T-helper 2 cell treated with Interferon-gamma antibody and Interleukin-4, amounts not matched to agents 5 μg/mL and 100 μg/mL, for 36 hours (primary cell): ENCODE measurements at regions not wholly inside any gene's neighbourhood (a gene's known extent, or its start where the extent isn't known, plus 50 kb on each side); places are given as distances from the start of the nearest gene placed in this dataset.

Experiments used
- DNase-seq: peaks from one replicate; pipeline ENCODE4 v3.0.0; 2021; ENCODE audit warnings: low spot score
- H3K27ac Mint-ChIP-seq: one replicate; pipeline ENCODE4 v1.8.0; 2021; ENCODE audit warnings: mild to moderate bottlenecking, mixed read lengths
- H3K27me3 Mint-ChIP-seq: one replicate; pipeline ENCODE4 v1.8.0; 2021; ENCODE audit warnings: low read depth, mixed read lengths
- H3K36me3 Mint-ChIP-seq: one replicate; pipeline ENCODE4 v1.8.0; 2021; ENCODE audit warnings: low read depth, mixed read lengths
- H3K4me1 Mint-ChIP-seq: one replicate; pipeline ENCODE4 v1.8.0; 2021; ENCODE audit warnings: low read depth, mixed read lengths
- H3K4me3 Mint-ChIP-seq: one replicate; pipeline ENCODE4 v1.8.0; 2022; ENCODE audit warnings: mild to moderate bottlenecking, moderate library complexity, mixed read lengths
- H3K9me3 Mint-ChIP-seq: one replicate; pipeline ENCODE4 v1.8.0; 2021; ENCODE audit warnings: mixed read lengths

DNA sequence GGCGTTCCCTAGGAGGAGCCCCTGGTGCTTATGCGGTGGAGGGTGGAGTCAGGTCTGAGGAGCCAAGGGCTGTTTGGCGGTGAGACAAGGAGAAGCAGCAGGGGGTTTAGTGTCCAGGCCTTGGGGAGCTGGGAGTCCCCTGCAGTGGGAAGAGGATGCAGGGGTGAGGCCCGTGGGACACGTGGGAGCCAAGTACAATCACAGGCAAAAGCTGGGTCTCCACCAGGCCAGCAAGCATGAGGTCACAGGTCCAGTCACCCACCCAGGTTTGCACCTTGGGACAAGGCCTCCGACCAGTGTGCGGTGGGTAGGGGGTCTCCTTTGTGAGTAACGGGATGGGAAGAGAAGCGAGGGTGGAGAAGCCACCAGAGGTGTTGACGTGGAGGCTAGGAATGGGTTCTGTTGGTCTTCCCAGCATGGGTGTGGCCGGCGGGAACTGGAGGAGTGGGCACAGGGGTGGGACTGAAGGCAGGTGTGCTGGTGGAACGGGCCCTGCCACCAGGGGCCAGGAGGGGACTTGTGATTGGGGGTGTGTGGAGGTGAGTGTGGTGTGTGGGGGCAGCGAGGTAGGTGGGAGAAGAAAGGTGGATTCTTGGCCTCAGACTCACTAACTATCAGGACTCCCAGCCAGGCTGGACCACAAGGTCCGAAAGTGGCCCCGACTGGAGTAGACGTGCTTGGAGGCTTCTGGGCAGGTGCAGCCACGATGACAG lies 953.6 kb downstream of the TBC1D22A start:
- H3K4me3 Mint-ChIP-seq, result no peak overlapping the region
- DNase-seq, result no peak
- H3K27me3 Mint-ChIP-seq, result no peaks in the 10 kb centered on the region
- H3K4me1 Mint-ChIP-seq, result no peaks in the 10 kb centered on the region
- no peaks in the 10 kb centered on the region for H3K36me3 Mint-ChIP-seq
- no peak overlapping the region for H3K27ac Mint-ChIP-seq
- no peaks in the 10 kb centered on the region for H3K9me3 Mint-ChIP-seq

DNA sequence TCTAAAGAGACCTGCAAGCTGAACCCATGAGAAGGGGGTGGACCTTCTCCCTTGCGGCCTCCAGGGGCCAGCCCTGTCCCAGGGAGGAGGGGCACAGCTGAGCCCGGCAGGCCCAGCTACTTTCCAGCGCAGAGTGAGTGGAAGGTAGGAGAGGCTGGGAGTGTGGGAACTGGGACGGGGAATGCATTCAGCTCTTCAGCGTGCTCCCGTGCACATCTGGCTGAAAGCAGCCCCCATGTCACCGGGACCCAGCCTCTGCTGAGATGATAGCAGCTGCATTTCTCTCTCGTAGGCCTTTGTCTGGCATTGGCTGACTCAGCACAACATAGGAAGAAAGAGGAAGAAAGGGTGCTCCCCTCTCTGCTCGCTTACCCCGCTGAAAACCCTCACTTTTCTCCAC lies 951.5 kb downstream of the TBC1D22A start:
- H3K27ac Mint-ChIP-seq, result no peak overlapping the region
- no peak for DNase-seq
- H3K4me1 Mint-ChIP-seq, result no peaks in the 10 kb centered on the region
- no peaks in the 10 kb centered on the region for H3K36me3 Mint-ChIP-seq
- no peak overlapping the region for H3K4me3 Mint-ChIP-seq
- no peaks in the 10 kb centered on the region for H3K9me3 Mint-ChIP-seq
- peaks cover 3% of the 10 kb centered on the region for H3K27me3 Mint-ChIP-seq

DNA sequence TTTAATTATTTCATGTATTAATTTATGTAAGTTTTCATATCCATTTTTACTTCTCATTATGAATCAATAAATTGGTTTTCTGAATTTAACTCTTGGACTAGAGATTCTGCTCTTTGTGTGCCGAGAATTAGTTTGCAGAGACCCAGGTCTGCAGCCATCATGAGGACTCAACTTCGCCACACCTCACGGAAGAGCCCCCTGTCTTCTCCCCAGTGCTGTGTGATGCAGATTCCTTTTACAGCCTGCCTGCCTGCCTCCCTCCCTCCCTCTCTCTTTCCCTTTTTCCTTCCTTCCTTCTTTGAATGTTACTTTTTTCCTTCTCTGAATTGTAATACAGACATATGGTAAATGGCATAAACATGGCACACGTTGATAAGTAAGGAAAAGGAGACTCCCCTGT lies 947.7 kb downstream of the TBC1D22A start:
- Mint-ChIP-seq H3K36me3 (no peaks in the 10 kb centered on the region), H3K27ac (no peak overlapping the region), H3K4me3 (no peak overlapping the region), H3K27me3 (peaks cover 3% of the 10 kb centered on the region), H3K4me1 (no peaks in the 10 kb centered on the region), H3K9me3 (no peaks in the 10 kb centered on the region)
- no peak for DNase-seq

DNA sequence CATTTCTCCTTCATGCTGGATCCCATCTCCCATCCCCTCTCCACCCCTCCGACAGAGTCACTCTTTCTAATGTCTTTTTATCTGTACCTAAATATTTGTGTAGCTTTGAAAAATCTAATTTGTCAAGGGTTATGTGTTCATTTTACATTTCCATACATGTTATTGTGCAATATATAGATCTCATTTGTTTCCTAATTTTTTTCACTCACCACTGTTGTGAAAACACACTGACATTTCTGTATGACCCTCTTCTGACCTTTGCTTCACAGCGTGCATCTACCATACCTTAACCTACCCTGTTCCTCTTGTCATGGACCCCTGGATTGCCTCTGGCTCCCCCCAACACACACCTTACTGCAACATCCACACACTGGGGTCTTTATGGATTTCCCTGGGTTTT lies 942.9 kb downstream of the TBC1D22A start:
- DNase-seq, result no peak
- H3K27me3 Mint-ChIP-seq, result peaks cover under 1% of the 10 kb centered on the region
- no peaks in the 10 kb centered on the region for H3K36me3 Mint-ChIP-seq
- no peaks in the 10 kb centered on the region for H3K4me1 Mint-ChIP-seq
- H3K9me3 Mint-ChIP-seq, result no peaks in the 10 kb centered on the region
- H3K27ac Mint-ChIP-seq, result no peak overlapping the region
- no peak overlapping the region for H3K4me3 Mint-ChIP-seq

DNA sequence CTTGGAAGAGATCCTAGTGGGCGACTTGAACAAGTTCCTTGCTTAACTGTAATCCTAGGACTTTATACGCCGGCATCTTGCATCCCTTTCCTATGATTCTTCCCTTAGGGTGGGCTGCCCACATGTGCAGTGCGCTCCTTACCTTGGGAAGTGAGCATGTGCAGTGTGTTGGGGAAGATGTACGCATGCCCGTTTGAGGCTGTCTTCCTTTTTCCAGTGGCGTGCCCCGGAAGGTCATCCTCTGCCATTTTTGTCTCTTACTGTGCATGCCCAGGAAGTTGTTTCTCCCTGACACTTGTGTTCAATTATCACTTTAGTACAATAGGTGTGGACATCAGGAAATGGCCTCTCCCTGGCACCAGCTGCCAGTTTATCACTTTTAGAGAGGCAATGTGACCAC lies 936.5 kb downstream of the TBC1D22A start:
- Mint-ChIP-seq H3K4me1 (no peaks in the 10 kb centered on the region), H3K36me3 (no peaks in the 10 kb centered on the region), H3K27me3 (no peaks in the 10 kb centered on the region), H3K27ac (no peak overlapping the region), H3K4me3 (no peak overlapping the region), H3K9me3 (no peaks in the 10 kb centered on the region)
- DNase-seq, result no peak

DNA sequence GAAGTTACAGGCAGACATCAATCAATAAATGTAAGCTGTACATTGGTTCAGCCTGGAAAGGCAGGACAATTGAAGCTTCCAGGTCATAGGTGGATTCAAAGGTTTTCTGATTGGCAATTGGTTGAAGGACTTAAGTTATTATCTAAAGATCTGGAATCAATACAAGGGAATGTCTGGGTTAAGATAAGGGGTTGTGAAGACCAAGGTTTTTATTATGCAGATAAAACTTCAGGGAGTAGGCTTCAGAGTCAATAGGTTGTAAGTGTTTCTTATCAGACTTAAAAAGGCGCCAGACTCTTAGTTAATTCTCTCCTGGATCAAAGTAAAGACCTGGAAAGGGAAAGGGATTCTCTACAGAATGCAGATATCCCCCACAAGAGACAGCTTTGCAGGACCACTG lies 935.4 kb downstream of the TBC1D22A start:
- H3K4me1 Mint-ChIP-seq, result no peaks in the 10 kb centered on the region

DNA sequence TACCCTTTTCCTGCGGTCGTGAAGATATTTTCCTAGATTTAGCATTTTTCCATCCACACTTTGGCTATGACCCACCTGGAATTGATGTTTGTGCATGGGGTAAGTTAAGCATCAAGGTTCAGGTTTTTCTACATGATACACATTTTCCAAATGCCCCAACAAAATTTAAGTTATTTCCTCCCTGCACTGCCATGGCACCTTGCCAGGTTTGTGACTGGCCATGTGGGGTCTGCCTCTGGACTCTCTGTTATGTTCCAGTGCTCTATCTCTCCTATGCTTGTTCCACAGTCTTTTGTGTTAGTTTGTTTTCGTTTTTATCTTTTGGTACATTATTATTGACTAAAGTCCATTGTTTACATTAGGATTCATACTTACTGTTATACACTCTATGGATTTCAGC lies 934.3 kb downstream of the TBC1D22A start:
- Mint-ChIP-seq H3K4me1 (no peaks in the 10 kb centered on the region), H3K27me3 (no peaks in the 10 kb centered on the region), H3K9me3 (no peaks in the 10 kb centered on the region), H3K4me3 (no peak overlapping the region), H3K27ac (no peak overlapping the region), H3K36me3 (no peaks in the 10 kb centered on the region)
- no peak for DNase-seq

More for the DNA sequence above, 935.4 kb downstream of the TBC1D22A start:
- Mint-ChIP-seq H3K27me3 (no peaks in the 10 kb centered on the region), H3K27ac (no peak overlapping the region), H3K36me3 (no peaks in the 10 kb centered on the region), H3K9me3 (no peaks in the 10 kb centered on the region), H3K4me3 (no peak overlapping the region)
- no peak for DNase-seq

DNA sequence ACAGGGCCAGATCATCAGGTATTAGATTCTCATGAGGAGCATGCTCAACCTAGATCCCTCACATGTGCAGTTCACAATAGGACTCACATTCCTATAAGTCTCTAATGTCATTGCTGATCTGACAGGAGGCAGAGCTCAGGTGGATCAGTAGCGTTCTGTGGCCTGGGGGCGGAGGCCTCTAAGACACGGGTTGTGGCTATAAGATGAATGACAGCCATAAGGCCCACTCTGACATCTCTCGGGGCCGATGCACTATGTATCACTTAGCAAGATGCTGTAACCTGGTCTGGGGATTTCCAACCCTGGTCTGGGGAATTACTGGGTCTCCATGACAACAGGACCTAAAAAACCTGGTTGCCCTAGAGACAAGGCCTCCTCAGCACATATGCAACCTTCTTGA lies 932.7 kb downstream of the TBC1D22A start:
- H3K4me3 Mint-ChIP-seq, result no peak overlapping the region
- no peaks in the 10 kb centered on the region for H3K9me3 Mint-ChIP-seq
- no peaks in the 10 kb centered on the region for H3K4me1 Mint-ChIP-seq
- no peaks in the 10 kb centered on the region for H3K27me3 Mint-ChIP-seq
- H3K36me3 Mint-ChIP-seq, result no peaks in the 10 kb centered on the region
- no peak overlapping the region for H3K27ac Mint-ChIP-seq
- no peak for DNase-seq

DNA sequence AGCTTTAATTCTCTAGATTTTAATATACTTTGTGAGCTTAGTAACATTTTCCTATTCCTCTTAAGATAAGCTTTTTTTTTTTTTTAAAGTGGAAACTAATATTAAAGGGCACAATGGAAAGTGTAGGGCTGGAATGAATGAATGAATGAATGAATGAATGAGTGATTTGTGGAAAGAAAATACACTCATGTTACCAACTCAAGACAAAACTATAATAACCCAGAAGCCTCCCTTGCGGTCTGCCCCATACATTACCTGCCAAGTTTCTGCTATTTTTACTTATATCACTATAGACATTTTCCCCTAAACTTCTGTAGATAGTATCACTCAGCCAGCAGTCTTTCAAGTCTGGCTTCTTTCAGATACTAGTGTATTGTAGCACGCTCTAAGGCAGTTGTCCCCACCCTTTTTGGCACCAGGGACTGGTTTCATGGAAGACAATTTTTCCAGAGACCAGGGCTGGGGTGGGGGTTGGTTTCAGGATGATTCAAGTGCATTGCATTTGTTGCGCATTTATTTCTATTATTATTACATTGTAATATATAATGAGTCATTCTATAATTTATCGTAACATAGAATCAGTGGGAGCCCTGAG lies 932.2 kb downstream of the TBC1D22A start:
- Mint-ChIP-seq H3K27me3 (no peaks in the 10 kb centered on the region), H3K36me3 (no peaks in the 10 kb centered on the region), H3K27ac (no peak overlapping the region), H3K4me1 (no peaks in the 10 kb centered on the region), H3K4me3 (no peak overlapping the region), H3K9me3 (no peaks in the 10 kb centered on the region)
- no peak for DNase-seq

DNA sequence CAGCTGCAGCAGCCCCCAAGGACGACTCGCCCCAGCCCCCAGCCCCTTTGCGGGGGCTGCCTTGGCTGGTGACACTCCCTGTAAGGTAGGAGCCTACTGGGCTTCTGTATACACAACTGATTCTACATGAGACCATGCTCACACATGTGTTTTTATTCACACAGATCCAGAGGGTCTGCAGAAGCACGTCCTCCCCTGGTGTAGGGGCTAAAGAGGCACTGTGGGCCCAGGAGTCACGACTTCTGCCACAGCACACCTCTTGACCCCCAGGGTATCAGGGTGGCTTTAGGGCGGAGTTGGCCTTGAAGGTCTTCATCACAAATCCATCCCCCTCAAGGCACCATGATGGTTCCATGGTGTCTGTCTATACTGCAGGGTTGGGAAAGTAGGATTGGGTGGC lies 931.2 kb downstream of the TBC1D22A start:
- H3K27me3 Mint-ChIP-seq, result no peaks in the 10 kb centered on the region
- no peaks in the 10 kb centered on the region for H3K4me1 Mint-ChIP-seq
- no peak overlapping the region for H3K4me3 Mint-ChIP-seq
- H3K36me3 Mint-ChIP-seq, result no peaks in the 10 kb centered on the region
- H3K27ac Mint-ChIP-seq, result no peak overlapping the region
- H3K9me3 Mint-ChIP-seq, result no peaks in the 10 kb centered on the region
- no peak for DNase-seq

DNA sequence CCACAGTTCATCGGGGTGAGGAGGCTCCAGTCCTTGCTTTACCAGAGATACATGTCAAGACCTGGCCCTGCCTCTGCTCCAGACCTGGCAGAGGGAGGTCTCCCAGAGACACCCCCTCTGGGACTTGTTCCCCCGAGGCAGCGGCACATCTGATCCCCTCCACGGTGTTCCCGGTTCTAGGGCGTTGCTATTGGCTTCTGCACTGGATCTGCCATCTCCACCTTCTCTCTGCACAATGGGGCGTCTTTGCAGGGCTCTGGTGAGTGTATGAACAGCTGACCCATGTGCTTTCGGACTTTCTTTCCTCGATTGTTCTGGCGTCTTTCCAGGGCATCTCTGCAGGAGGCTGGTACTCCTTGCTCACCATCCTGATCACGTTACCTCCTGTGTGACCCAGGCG lies 930.4 kb downstream of the TBC1D22A start:
- no peak overlapping the region for H3K4me3 Mint-ChIP-seq
- no peaks in the 10 kb centered on the region for H3K27me3 Mint-ChIP-seq
- H3K27ac Mint-ChIP-seq, result no peak overlapping the region

DNA sequence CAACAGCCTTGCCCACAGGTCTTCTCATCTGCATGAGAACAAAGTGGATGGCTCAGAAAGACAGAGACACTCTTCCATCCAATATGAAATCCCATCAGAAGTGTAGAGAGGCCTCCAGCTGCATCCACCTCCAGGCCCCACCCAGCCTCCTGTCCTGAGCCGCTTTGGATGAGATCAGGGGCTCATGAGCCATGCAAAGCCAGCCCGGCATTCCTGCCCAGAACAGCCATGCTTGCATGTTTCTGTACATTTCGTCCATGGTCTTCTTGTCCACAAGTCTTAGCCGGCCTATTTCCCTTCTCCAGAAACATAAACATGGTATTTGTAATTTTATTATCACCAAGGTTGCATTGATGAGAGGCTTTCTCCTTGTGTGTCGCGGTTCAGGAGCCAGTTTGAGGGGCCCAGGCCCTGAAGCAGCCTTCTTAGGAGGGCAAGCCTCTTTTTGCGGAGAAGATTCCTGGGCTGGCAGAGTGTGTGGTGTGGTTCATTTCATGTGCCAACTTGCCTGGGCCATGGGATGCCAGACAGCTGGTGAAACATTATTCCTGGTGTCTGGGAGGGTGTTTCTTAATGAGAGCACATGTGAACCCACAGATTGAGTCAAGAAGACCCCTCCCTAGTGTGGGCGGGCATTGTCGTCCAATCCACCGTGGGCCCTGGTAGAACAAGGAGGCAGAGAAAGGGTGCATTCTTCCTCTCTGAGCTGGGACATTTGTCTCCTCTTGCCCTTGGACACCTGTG lies 928.9 kb downstream of the TBC1D22A start:
- Mint-ChIP-seq H3K27ac (no peak overlapping the region), H3K27me3 (no peaks in the 10 kb centered on the region), H3K4me3 (no peak overlapping the region), H3K36me3 (no peaks in the 10 kb centered on the region), H3K4me1 (no peaks in the 10 kb centered on the region), H3K9me3 (no peaks in the 10 kb centered on the region)
- no peak for DNase-seq

More for the DNA sequence above, 930.4 kb downstream of the TBC1D22A start:
- H3K36me3 Mint-ChIP-seq, result no peaks in the 10 kb centered on the region
- no peaks in the 10 kb centered on the region for H3K4me1 Mint-ChIP-seq
- DNase-seq, result no peak
- no peaks in the 10 kb centered on the region for H3K9me3 Mint-ChIP-seq

DNA sequence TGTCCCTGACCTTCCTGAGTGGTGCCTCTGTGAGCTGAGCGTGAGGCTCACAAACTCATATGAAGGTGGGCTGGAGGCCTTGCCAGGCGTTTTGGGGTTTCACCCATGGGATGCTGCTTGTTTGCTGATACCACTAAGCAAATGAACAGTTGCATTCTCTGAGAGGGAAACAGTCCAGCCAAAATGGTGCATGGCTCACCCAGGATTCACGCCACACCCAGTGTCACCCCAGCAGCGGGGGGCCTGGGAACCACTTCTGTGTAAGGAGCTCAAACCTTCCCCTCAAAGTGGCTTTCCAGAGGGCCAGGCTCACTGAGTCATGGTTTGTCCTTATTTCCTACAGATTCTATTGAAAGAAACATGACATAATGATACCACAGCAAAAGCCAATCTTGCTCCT lies 928.1 kb downstream of the TBC1D22A start:
- H3K4me1 Mint-ChIP-seq, result no peaks in the 10 kb centered on the region
- H3K4me3 Mint-ChIP-seq, result no peak overlapping the region
- no peak overlapping the region for H3K27ac Mint-ChIP-seq
- DNase-seq, result no peak
- H3K27me3 Mint-ChIP-seq, result no peaks in the 10 kb centered on the region
- no peaks in the 10 kb centered on the region for H3K36me3 Mint-ChIP-seq
- peaks cover 1% of the 10 kb centered on the region for H3K9me3 Mint-ChIP-seq

DNA sequence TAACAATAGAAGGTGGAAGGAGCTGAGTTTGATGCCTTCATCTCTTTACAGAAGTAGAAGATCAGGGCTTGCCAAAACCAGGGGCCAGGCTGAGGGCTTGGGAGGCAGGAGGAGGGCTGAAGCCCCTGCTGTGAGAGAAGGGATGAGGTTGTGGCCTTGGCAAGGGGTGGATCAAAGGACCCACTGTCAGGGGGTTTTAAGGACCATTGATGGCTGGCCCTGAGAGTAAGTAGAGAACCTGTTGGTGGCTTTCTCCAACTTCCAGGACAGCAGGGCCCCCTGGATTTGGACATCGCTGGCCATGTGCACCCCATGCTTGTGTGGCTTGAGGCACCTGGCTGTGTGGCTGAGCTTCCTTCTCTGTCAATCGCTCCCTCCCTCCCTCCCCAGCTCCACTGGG lies 927.7 kb downstream of the TBC1D22A start:
- H3K4me3 Mint-ChIP-seq, result no peak overlapping the region
- H3K27me3 Mint-ChIP-seq, result no peaks in the 10 kb centered on the region
- DNase-seq, result no peak
- H3K9me3 Mint-ChIP-seq, result peaks cover 3% of the 10 kb centered on the region
- no peak overlapping the region for H3K27ac Mint-ChIP-seq
- no peaks in the 10 kb centered on the region for H3K36me3 Mint-ChIP-seq
- no peaks in the 10 kb centered on the region for H3K4me1 Mint-ChIP-seq
